ENCODE measurements at regions not wholly inside any gene's neighbourhood (a gene's known extent, or its start where the extent isn't known, plus 50 kb on each side); places are given as distances from the start of the nearest gene placed in this dataset.

DNA sequence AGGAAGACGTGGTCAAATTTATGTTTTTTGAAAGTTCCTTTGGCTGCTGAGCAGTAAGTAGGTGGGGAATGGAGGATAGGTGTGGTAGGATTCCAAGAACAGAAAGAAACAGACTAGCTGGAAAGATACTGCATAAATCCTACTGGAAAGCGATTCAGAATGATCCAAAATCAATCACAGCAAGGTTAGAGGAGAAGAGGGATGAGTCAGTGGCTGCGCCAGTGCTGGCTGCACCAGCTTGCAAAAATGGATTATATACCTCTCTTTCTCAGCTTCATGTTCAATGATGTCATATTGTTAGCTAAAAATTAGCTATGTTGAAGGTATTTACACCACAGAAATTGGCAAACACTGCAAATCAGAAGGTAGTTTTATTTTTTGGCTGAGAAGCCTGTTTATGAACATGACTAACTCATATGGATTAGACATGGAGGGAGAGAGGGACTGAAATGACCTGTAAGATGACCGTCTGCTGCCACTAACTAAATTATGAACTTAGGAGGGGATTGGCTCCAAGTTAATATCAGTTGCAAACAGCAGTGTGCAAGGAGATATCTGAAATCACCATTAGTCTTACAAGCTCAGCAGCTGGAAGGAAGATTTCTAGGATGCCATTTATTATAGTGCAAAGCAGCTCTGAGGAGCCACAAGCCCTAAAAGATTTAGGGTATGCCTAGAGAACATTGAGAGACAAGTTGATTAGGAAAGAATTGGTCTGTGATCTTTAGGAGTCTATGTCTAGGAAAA lies 405.3 kb downstream of the MID1IP1 start:
- TF ChIP-seq TAF1 (IDR thresholded peaks at IDR 0.05; ENCODE audit: low read depth) (no peak), TEAD4 (IDR thresholded peaks at IDR 0.05) (no peak), RAD21 (IDR thresholded peaks at IDR 0.05; ENCODE audit: low read depth) (no peak), YY1 (IDR thresholded peaks at IDR 0.05; ENCODE audit: low read depth) (no peak), MAX (IDR thresholded peaks at IDR 0.05) (no peak), NFIC (IDR thresholded peaks at IDR 0.05) (no peak), CEBPB (IDR thresholded peaks at IDR 0.05) (no peak), EGR1 (IDR thresholded peaks at IDR 0.05) (no peak), TCF12 (IDR thresholded peaks at IDR 0.05; ENCODE audit: low read depth) (no peak)

- TF ChIP-seq TAF1 (IDR thresholded peaks at IDR 0.05; ENCODE audit: low read depth): no peak
- no peak for TF ChIP-seq USF1 (IDR thresholded peaks at IDR 0.05)
- TF ChIP-seq ZBTB7A (IDR thresholded peaks at IDR 0.05; ENCODE audit: low read depth): no peak
- TF ChIP-seq NFIC (IDR thresholded peaks at IDR 0.05): no peak
- TF ChIP-seq CEBPB (IDR thresholded peaks at IDR 0.05): no peak
- TF ChIP-seq FOXM1 (IDR thresholded peaks at IDR 0.05; ENCODE audit: borderline replicate concordance, low read depth): no peak
- no peak for TF ChIP-seq MAX (IDR thresholded peaks at IDR 0.05)
- no peak for TF ChIP-seq TCF12 (IDR thresholded peaks at IDR 0.05; ENCODE audit: low read depth)
- TF ChIP-seq RAD21 (IDR thresholded peaks at IDR 0.05; ENCODE audit: low read depth): no peak
- no peak for TF ChIP-seq TEAD4 (IDR thresholded peaks at IDR 0.05)
- TF ChIP-seq EP300 (IDR thresholded peaks at IDR 0.05; ENCODE audit: borderline replicate concordance): no peak
- no peak for TF ChIP-seq CREB1 (IDR thresholded peaks at IDR 0.05; ENCODE audit: low read depth)
- TF ChIP-seq EGR1 (IDR thresholded peaks at IDR 0.05): no peak
- TF ChIP-seq REST (IDR thresholded peaks at IDR 0.05; ENCODE audit: low read depth): no peak
- no peak for TF ChIP-seq YY1 (IDR thresholded peaks at IDR 0.05; ENCODE audit: low read depth)
These were observed 410.2 kb downstream of the MID1IP1 start for GRCh38 chrX:39211501-39211900.

- TF ChIP-seq TCF12 (IDR thresholded peaks at IDR 0.05; ENCODE audit: low read depth): no peak
- TF ChIP-seq FOXM1 (IDR thresholded peaks at IDR 0.05; ENCODE audit: borderline replicate concordance, low read depth): no peak
- TF ChIP-seq ZBTB7A (IDR thresholded peaks at IDR 0.05; ENCODE audit: low read depth): no peak
- TF ChIP-seq CEBPB (IDR thresholded peaks at IDR 0.05): no peak
- TF ChIP-seq EP300 (IDR thresholded peaks at IDR 0.05; ENCODE audit: borderline replicate concordance): no peak
- TF ChIP-seq NFIC (IDR thresholded peaks at IDR 0.05): no peak
- no peak for TF ChIP-seq RAD21 (IDR thresholded peaks at IDR 0.05; ENCODE audit: low read depth)
- no peak for TF ChIP-seq TEAD4 (IDR thresholded peaks at IDR 0.05)
- no peak for TF ChIP-seq USF1 (IDR thresholded peaks at IDR 0.05)
- TF ChIP-seq TAF1 (IDR thresholded peaks at IDR 0.05; ENCODE audit: low read depth): no peak
- TF ChIP-seq MAX (IDR thresholded peaks at IDR 0.05): no peak
- TF ChIP-seq EGR1 (IDR thresholded peaks at IDR 0.05): no peak
- no peak for TF ChIP-seq REST (IDR thresholded peaks at IDR 0.05; ENCODE audit: low read depth)
- no peak for TF ChIP-seq CREB1 (IDR thresholded peaks at IDR 0.05; ENCODE audit: low read depth)
- no peak for TF ChIP-seq YY1 (IDR thresholded peaks at IDR 0.05; ENCODE audit: low read depth)
These were observed 411.2 kb downstream of the MID1IP1 start for GRCh38 chrX:39212456-39212855.

DNA sequence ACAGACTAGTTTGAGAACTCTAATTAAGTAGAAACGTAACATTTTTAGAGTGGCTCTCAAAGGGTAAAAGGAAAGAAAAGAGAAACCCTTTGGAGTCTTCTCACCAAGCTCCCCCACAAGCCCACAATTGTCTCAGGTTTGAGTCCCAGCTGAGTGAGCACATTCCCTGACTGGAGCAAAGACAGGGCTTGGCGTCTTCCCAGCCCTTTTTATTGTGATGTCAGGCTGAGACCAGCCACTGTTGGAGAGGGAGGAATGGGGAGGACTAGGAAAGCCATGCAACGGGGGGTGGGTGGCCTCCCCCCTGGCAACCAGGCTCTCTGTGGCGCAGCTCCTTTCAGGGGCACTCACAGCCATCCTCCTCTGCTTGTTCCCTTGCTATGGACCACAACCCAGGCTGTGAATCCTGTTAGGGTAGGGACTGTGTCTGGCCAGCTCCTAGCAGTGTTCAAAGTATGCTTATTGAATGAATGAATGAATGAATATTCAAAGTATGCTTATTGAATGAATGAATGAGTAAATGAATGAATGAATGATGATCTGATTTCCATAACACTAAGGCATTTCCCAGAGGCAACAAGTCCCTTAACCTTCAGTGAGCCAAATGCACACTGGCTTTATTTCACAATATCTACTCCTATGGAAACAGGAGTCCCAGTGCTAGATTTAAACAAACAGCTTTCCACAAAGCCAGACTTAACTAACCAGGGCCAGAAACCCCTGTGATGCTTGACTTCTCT lies 413.3 kb downstream of the MID1IP1 start:
- no peak for TF ChIP-seq EGR1 (IDR thresholded peaks at IDR 0.05)
- TF ChIP-seq EP300 (IDR thresholded peaks at IDR 0.05; ENCODE audit: borderline replicate concordance): no peak
- no peak for TF ChIP-seq TEAD4 (IDR thresholded peaks at IDR 0.05)
- no peak for TF ChIP-seq TAF1 (IDR thresholded peaks at IDR 0.05; ENCODE audit: low read depth)
- TF ChIP-seq TCF12 (IDR thresholded peaks at IDR 0.05; ENCODE audit: low read depth): no peak
- TF ChIP-seq ZBTB7A (IDR thresholded peaks at IDR 0.05; ENCODE audit: low read depth): no peak
- no peak for TF ChIP-seq REST (IDR thresholded peaks at IDR 0.05; ENCODE audit: low read depth)
- no peak for TF ChIP-seq CREB1 (IDR thresholded peaks at IDR 0.05; ENCODE audit: low read depth)
- no peak for TF ChIP-seq RAD21 (IDR thresholded peaks at IDR 0.05; ENCODE audit: low read depth)
- no peak for TF ChIP-seq CEBPB (IDR thresholded peaks at IDR 0.05)
- no peak for TF ChIP-seq USF1 (IDR thresholded peaks at IDR 0.05)

Measured in Ishikawa (cell line).